Suprapubic skin (tissue), 4 donors: ENCODE measurements at regions not wholly inside any gene's neighbourhood (a gene's known extent, or its start where the extent isn't known, plus 50 kb on each side); places are given as distances from the start of the nearest gene placed in this dataset.

Experiments
- DNase-seq, 2 donors: peaks; one replicate each; pipeline ENCODE4 v3.0.0-alpha.2; 2019; ENCODE audit warnings: low spot score in 2 of 2
- H3K27ac ChIP-seq: fragments of 200-600 bp; sonication (generic); one replicate; pipeline ENCODE4 v1.5.1; 2019
- H3K27me3 ChIP-seq: fragments of 200-600 bp; sonication (generic); one replicate; pipeline ENCODE4 v1.5.1; 2019
- H3K36me3 ChIP-seq: fragments of 200-600 bp; sonication (generic); one replicate; pipeline ENCODE4 v1.5.1; 2019
- H3K4me1 ChIP-seq: fragments of 200-600 bp; sonication (generic); one replicate; pipeline ENCODE4 v1.5.1; 2019
- H3K4me3 ChIP-seq: fragments of 200-600 bp; sonication (generic); one replicate; pipeline ENCODE4 v1.5.1; 2019; ENCODE audit warnings: mild to moderate bottlenecking
- H3K9me3 ChIP-seq: fragments of 200-600 bp; sonication (generic); one replicate; pipeline ENCODE4 v1.5.1; 2019
- EP300 ChIP-seq: sonication (generic); formaldehyde crosslinking; IDR thresholded peaks from one replicate; pipeline ENCODE4 v1.6.1; 2017; ENCODE audit warnings: antibody characterized with exemption
- POLR2A ChIP-seq, 2 donors: fragments of 450-650 bp; IDR thresholded peaks; one replicate each; pipeline ENCODE4 v1.6.1; 2017; ENCODE audit warnings: antibody characterized with exemption in 2 of 2, mild to moderate bottlenecking in 2 of 2, moderate library complexity in 2 of 2
- POLR2AphosphoS5 ChIP-seq, 3 donors: sonication (generic); formaldehyde crosslinking; IDR thresholded peaks; one replicate each; pipeline ENCODE4 v1.6.1; 2017; ENCODE audit warnings: antibody characterized with exemption in 3 of 3
- WGBS: methylation state at CpG from one replicate; pipeline ENCODE4 v1.1.5; 2018; 5-methylcytosine and 5-hydroxymethylcytosine counted together
- TF ChIP-seq, protein P1 (sequence below), 2 donors: fragments of 200-600 bp in 1 of 2; fragments of 450-650 bp in 1 of 2; sonication (generic) in 1 of 2; IDR thresholded peaks; one replicate each; pipeline ENCODE4 v1.5.1; 2016 to 2019; ENCODE audit warnings: antibody characterized with exemption in 2 of 2, mild to moderate bottlenecking in 1 of 2, moderate library complexity in 1 of 2

DNA sequence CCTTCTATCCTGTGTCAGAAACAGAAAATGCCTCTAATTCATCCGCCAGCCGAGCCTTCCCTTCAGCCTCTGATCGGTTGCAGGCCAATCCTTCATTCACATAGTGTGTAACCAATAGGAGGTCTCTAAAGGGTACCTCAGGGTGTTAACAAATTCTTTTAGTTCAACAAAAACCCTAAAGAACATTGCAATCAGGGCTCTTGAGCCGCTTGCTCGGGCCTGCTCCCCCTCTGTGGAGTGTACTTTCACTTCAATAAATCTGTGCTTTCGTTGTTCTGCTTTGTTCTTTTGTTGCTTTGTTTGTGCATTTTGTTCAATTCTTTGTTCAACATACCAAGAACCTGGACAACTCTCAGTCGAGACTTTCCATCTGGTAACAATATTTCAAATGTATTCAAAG, 366.5 kb downstream of the KCTD12 start:
- no peak for DNase-seq
- TF ChIP-seq EP300 (no peak), POLR2A (IDR thresholded peaks at IDR 0.05) (no peak), POLR2AphosphoS5 (IDR thresholded peaks at IDR 0.05) (no peak)
- TF ChIP-seq, protein P1, sequence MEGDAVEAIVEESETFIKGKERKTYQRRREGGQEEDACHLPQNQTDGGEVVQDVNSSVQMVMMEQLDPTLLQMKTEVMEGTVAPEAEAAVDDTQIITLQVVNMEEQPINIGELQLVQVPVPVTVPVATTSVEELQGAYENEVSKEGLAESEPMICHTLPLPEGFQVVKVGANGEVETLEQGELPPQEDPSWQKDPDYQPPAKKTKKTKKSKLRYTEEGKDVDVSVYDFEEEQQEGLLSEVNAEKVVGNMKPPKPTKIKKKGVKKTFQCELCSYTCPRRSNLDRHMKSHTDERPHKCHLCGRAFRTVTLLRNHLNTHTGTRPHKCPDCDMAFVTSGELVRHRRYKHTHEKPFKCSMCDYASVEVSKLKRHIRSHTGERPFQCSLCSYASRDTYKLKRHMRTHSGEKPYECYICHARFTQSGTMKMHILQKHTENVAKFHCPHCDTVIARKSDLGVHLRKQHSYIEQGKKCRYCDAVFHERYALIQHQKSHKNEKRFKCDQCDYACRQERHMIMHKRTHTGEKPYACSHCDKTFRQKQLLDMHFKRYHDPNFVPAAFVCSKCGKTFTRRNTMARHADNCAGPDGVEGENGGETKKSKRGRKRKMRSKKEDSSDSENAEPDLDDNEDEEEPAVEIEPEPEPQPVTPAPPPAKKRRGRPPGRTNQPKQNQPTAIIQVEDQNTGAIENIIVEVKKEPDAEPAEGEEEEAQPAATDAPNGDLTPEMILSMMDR (IDR thresholded peaks at IDR 0.05), result no peak
- H3K4me3 ChIP-seq, result no peak overlapping the region
- H3K4me1 ChIP-seq, result peaks cover 13% of the 10 kb centered on the region
- WGBS, result 93% methylated on average over 7 of the region's 7 CpGs
- H3K36me3 ChIP-seq, result no peaks in the 10 kb centered on the region
- H3K27ac ChIP-seq, result no peak overlapping the region
- no peaks in the 10 kb centered on the region for H3K27me3 ChIP-seq
- H3K9me3 ChIP-seq, result no peaks in the 10 kb centered on the region

DNA sequence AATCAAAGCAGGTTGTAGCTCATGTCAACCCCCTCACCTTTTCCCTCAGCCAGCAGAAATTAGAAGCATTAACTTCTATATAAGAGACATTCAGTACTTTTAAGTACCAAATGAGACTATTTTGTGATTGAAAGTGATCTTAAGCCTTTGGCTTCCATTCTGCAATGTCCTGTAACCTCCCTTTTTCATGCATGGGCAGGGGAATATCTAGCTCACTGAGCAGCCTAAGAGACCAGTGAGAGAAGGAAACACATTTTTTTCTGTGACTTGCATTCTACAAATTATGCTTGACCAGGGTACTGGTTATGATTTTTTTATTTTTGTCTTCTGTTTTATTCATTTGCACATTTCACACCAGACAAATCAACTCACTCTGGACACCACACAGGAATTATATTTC, 369.6 kb downstream of the KCTD12 start:
- no peaks in the 10 kb centered on the region for H3K36me3 ChIP-seq
- H3K27ac ChIP-seq, result no peak overlapping the region
- peaks cover 13% of the 10 kb centered on the region for H3K4me1 ChIP-seq
- no peaks in the 10 kb centered on the region for H3K27me3 ChIP-seq
- TF ChIP-seq POLR2A (IDR thresholded peaks at IDR 0.05) (no peak), EP300 (no peak), POLR2AphosphoS5 (IDR thresholded peaks at IDR 0.05) (no peak)
- TF ChIP-seq, protein P1 (IDR thresholded peaks at IDR 0.05), result no peak
- H3K4me3 ChIP-seq, result no peak overlapping the region
- DNase-seq, result no peak
- no peaks in the 10 kb centered on the region for H3K9me3 ChIP-seq

DNA sequence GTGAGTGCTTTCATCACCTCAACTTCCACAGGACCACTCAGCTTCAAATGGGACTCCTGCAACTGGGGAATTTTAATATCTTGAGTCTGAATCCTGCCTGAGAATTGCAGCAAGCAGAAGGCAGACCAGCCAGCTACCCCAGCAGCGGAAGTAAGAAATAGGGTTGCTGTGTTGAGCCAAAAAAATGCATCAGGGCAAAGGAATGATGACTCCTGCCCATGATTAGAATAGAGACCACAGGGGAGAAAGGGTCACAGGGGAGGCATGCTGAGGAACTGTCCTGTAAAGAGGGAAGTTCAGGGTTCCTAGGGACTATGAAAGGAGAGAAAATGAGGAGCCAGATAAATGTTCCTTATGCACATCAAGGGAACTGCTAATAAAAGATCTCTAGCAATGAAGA, 370.2 kb downstream of the KCTD12 start:
- TF ChIP-seq, protein P1 (IDR thresholded peaks at IDR 0.05), result no peak
- TF ChIP-seq POLR2A (IDR thresholded peaks at IDR 0.05) (no peak), EP300 (no peak), POLR2AphosphoS5 (IDR thresholded peaks at IDR 0.05) (no peak)
- H3K27ac ChIP-seq, result no peak overlapping the region
- H3K36me3 ChIP-seq, result no peaks in the 10 kb centered on the region
- WGBS, result 71% methylated on average over 1 of the region's 1 CpG
- peaks cover 13% of the 10 kb centered on the region for H3K4me1 ChIP-seq
- no peak overlapping the region for H3K4me3 ChIP-seq
- no peaks in the 10 kb centered on the region for H3K9me3 ChIP-seq
- H3K27me3 ChIP-seq, result no peaks in the 10 kb centered on the region
- DNase-seq, result no peak

DNA sequence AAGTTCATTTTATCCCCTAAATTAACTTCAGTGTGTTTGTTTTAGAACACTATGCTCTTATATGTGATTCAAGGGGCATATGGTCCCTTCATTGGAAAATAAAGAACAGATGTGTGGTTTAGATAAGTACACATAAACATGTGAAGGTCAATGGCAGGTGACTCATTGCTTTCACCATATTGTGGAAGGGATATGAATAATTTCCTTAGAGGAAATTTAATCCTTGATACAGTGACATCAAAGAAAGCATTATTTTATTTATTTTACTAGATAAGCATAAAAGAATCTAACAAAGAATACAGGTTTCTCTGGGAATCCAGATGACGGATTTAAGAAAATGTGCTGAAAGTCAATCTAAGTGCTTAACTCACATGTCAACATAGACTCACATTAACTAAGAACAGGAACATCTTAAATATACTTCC, 373.5 kb downstream of the KCTD12 start:
- no peak overlapping the region for H3K4me3 ChIP-seq
- no peak for DNase-seq
- H3K9me3 ChIP-seq, result no peaks in the 10 kb centered on the region
- H3K27me3 ChIP-seq, result no peaks in the 10 kb centered on the region
- TF ChIP-seq POLR2AphosphoS5 (IDR thresholded peaks at IDR 0.05), result no peak
- no peak for TF ChIP-seq EP300
- TF ChIP-seq, protein P1 (IDR thresholded peaks at IDR 0.05), result no peak
- no peak for TF ChIP-seq POLR2A (IDR thresholded peaks at IDR 0.05)
- 71% methylated on average over 1 of the region's 1 CpG for WGBS
- H3K36me3 ChIP-seq, result no peaks in the 10 kb centered on the region
- H3K4me1 ChIP-seq, result peaks cover 13% of the 10 kb centered on the region
- no peak overlapping the region for H3K27ac ChIP-seq

DNA sequence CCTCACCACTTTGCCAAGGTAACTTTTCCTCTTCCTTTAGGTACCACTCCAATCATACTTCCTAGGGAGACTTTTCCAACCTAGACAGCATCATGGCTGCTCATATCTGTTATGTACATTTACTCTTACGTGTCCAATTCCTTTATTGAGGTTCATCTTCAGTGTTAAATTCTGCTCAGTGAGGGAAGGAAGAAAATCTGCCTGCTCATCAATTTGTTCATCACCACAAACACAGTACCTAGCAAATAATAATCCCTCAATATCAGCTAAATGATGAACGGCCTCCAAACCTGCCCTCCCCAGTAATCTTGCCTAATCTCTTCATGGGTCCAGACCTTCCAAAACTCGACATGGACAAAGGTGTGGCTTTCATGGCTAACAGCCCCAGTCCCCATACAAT, 380.8 kb downstream of the KCTD12 start:
- Histone ChIP-seq H3K4me1 (no peaks in the 10 kb centered on the region), H3K9me3 (no peaks in the 10 kb centered on the region), H3K36me3 (no peaks in the 10 kb centered on the region), H3K4me3 (no peak overlapping the region), H3K27ac (no peak overlapping the region), H3K27me3 (no peaks in the 10 kb centered on the region)
- WGBS, result 65% methylated on average over 3 of the region's 3 CpGs
- TF ChIP-seq POLR2A (IDR thresholded peaks at IDR 0.05) (no peak), POLR2AphosphoS5 (IDR thresholded peaks at IDR 0.05) (no peak), EP300 (no peak)
- TF ChIP-seq, protein P1 (IDR thresholded peaks at IDR 0.05), result no peak
- no peak for DNase-seq
